Effector memory CD8-positive, alpha-beta T cell (primary cell): ENCODE measurements at regions not wholly inside any gene's neighbourhood (a gene's known extent, or its start where the extent isn't known, plus 50 kb on each side); places are given as distances from the start of the nearest gene placed in this dataset.
"Not testable (repeated sequence)": the region's sequence is repeated elsewhere in the genome, so short reads cannot be mapped to it uniquely, and the experiment has no call there.

Source experiments
- ATAC-seq: fragments of 150-1000 bp; cut with Tn5 transposase; replicated peaks from 2 replicates; pipeline ENCODE4 v1.10.0; 2021; ENCODE audit warnings: mild to moderate bottlenecking, moderate library complexity
- DNase-seq, 3 experiments: peaks; one replicate each; pipeline ENCODE4 v3.0.0; 2021
- H3K27ac Mint-ChIP-seq, 2 donors: one replicate each; pipeline ENCODE4 v1.8.0; 2022; ENCODE audit warnings: mild to moderate bottlenecking in 2 of 2, mixed read lengths in 2 of 2, moderate library complexity in 2 of 2
- H3K27me3 Mint-ChIP-seq, 2 donors: one replicate each; pipeline ENCODE4 v1.8.0; 2022; ENCODE audit warnings: mixed read lengths in 2 of 2
- H3K36me3 Mint-ChIP-seq: one replicate; pipeline ENCODE4 v1.8.0; 2022; ENCODE audit warnings: mild to moderate bottlenecking, moderate library complexity, mixed read lengths; ENCODE audit not compliant: insufficient read depth
- H3K4me1 Mint-ChIP-seq, 2 donors: one replicate each; pipeline ENCODE4 v1.8.0; 2022; ENCODE audit warnings: low read depth in 2 of 2, mixed read lengths in 2 of 2
- H3K4me3 Mint-ChIP-seq, 2 donors: one replicate each; pipeline ENCODE4 v1.8.0; 2022; ENCODE audit warnings: mild to moderate bottlenecking in 2 of 2, mixed read lengths in 2 of 2, moderate library complexity in 2 of 2
- H3K9me3 Mint-ChIP-seq, 2 donors: one replicate each; pipeline ENCODE4 v1.8.0; 2022; ENCODE audit warnings: mixed read lengths in 2 of 2

- no peaks in the 10 kb centered on the region for H3K36me3 Mint-ChIP-seq
- no peaks in the 10 kb centered on the region for H3K27me3 Mint-ChIP-seq
- no peak overlapping the region for H3K27ac Mint-ChIP-seq
- no peak overlapping the region for H3K4me3 Mint-ChIP-seq
- no peak for DNase-seq
- H3K4me1 Mint-ChIP-seq, result no peaks in the 10 kb centered on the region
- ATAC-seq, result no peak
- H3K9me3 Mint-ChIP-seq, result peaks cover 9 to 17% of the 10 kb centered on the region in 2 donors
Measured at GRCh38 chr9:81317223-81317622, 372.1 kb downstream of the TLE1 start.

- DNase-seq (no peak), ATAC-seq (no peak)
- Mint-ChIP-seq H3K4me1 (no peaks in the 10 kb centered on the region), H3K9me3 (peaks cover 18% of the 10 kb centered on the region in 2 donors), H3K27ac (no peak overlapping the region), H3K36me3 (no peaks in the 10 kb centered on the region), H3K4me3 (no peak overlapping the region), H3K27me3 (no peaks in the 10 kb centered on the region)
Measured at GRCh38 chr9:81314490-81314889, 374.9 kb downstream of the TLE1 start.

DNA sequence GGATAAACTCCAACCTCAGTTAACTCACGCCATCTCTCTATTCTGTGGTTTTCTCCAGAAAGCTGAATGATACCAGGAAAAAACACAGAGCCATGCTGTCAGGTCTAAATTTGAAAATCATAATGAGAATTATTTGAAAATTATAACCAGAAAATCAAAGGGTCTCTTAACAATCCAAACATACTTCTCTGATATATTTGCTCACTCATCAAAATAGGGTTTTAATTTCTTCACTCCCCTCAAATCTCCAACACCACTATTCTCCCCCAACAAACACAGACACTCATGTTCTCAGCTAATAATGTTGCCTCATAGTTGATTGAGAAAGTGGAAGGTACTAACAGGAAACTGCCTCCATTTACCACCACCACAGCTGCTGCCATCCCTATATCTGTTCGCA is 375.5 kb downstream of the TLE1 start:
- Mint-ChIP-seq H3K9me3 (peaks cover 22% of the 10 kb centered on the region in 2 donors), H3K4me1 (no peaks in the 10 kb centered on the region), H3K36me3 (no peaks in the 10 kb centered on the region), H3K4me3 (no peak overlapping the region), H3K27ac (no peak overlapping the region), H3K27me3 (no peaks in the 10 kb centered on the region)
- no peak for DNase-seq
- ATAC-seq, result no peak

GRCh38 chr9:81312346-81312745 is 377.0 kb downstream of the TLE1 start:
- Mint-ChIP-seq H3K4me3 (no peak overlapping the region), H3K4me1 (no peaks in the 10 kb centered on the region), H3K9me3 (peaks cover 19 to 22% of the 10 kb centered on the region in 2 donors), H3K27ac (no peak overlapping the region), H3K36me3 (no peaks in the 10 kb centered on the region), H3K27me3 (no peaks in the 10 kb centered on the region)
- DNase-seq (no peak), ATAC-seq (no peak)

- Mint-ChIP-seq H3K4me1 (no peaks in the 10 kb centered on the region), H3K9me3 (peaks cover 13% of the 10 kb centered on the region in 2 donors), H3K4me3 (no peak overlapping the region), H3K27ac (no peak overlapping the region), H3K36me3 (no peaks in the 10 kb centered on the region), H3K27me3 (no peaks in the 10 kb centered on the region)
- ATAC-seq, result no peak
- DNase-seq, result no peak
Measured at GRCh38 chr9:81308404-81308803, 380.9 kb downstream of the TLE1 start.

DNA sequence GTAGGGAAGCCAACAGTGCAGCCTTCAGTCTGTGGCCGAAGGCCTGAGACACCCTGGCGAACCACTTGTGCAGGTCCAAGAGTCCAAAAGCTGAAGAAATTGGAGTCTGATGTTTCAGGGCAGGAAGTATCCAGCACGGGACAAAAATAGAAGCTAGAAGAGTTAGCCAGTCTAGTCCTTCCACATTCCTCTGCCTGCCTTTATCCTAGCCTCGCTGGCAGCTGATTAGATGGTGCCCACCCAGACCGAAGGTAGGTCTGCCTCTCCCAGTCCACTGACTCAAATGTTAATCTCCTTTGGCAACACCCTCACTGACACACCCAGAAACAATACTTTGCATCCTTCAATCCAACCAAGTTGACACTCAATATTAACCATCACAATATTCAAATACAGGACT is 381.6 kb downstream of the TLE1 start:
- H3K36me3 Mint-ChIP-seq, H3K27ac Mint-ChIP-seq, DNase-seq, H3K4me3 Mint-ChIP-seq, H3K4me1 Mint-ChIP-seq, H3K27me3 Mint-ChIP-seq, ATAC-seq: not testable (repeated sequence)
- peaks cover 13 to 17% of the 10 kb centered on the region in 2 donors for H3K9me3 Mint-ChIP-seq

DNA sequence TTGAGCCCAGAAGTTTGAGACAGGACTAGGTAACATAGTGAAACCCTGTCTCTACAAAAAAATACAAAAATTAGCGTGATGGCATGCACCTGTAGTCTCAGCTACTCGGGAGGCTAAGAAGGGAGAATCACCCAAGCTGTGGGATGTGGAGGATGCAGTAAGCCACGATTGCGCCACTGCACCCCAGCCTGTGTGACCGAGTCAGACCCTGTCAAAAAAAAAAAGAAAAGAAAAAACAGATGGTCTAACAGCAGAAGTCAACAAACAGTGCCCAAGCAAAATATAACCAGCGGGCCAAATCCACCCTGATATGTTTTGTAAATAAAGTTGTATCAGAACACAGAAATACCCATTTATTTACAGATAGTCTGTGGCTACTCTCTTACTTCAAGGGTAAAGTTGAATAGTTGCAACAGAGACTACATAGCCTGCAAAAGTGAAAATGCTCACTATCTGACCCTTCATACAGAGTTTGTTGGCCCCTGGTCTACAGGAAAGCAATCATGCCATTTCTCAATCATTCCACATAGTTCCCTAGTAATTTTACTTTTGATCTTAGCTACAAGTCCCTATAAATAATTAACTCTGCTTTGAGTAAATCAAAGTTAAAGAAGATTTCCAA is 383.7 kb downstream of the TLE1 start:
- no peak for DNase-seq
- H3K4me1 Mint-ChIP-seq, result no peaks in the 10 kb centered on the region
- peaks cover 14 to 20% of the 10 kb centered on the region in 2 donors for H3K9me3 Mint-ChIP-seq
- no peak overlapping the region for H3K4me3 Mint-ChIP-seq
- no peaks in the 10 kb centered on the region for H3K27me3 Mint-ChIP-seq
- ATAC-seq, result no peak
- H3K36me3 Mint-ChIP-seq, result no peaks in the 10 kb centered on the region
- H3K27ac Mint-ChIP-seq, result no peak overlapping the region

DNA sequence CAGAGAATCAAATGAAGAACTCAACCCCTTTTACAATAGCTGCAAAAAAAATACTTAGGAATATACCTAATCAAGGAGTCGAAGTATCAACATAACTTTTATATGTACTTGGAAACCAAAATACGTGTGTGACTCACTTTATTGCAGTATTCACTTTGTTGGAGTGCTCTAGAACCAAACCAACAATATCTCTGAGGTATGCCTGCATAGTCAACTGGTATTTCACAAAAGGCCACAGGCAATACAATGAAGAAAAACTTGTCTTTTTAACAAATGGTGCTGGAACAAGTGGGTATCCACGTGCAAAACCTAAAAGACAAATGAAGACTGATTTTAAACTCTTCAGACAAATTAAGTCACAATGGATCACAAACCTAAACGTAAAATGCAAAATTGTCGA is 385.7 kb downstream of the TLE1 start:
- Mint-ChIP-seq H3K27ac (no peak overlapping the region), H3K4me1 (no peaks in the 10 kb centered on the region), H3K9me3 (peaks cover 7 to 9% of the 10 kb centered on the region in 2 donors), H3K4me3 (no peak overlapping the region), H3K27me3 (no peaks in the 10 kb centered on the region), H3K36me3 (no peaks in the 10 kb centered on the region)
- DNase-seq (no peak), ATAC-seq (no peak)

- Mint-ChIP-seq H3K36me3 (peaks cover 3% of the 10 kb centered on the region), H3K27me3 (no peaks in the 10 kb centered on the region), H3K4me1 (no peaks in the 10 kb centered on the region), H3K4me3 (no peak overlapping the region), H3K9me3 (peaks cover 10 to 16% of the 10 kb centered on the region in 2 donors), H3K27ac (no peak overlapping the region)
- ATAC-seq (no peak), DNase-seq (no peak)
Measured at GRCh38 chr9:81293651-81294050, 395.7 kb downstream of the TLE1 start.

- ATAC-seq, result no peak
Measured at GRCh38 chr9:81292056-81292805, 397.1 kb downstream of the TLE1 start.

GRCh38 chr9:81289622-81290021 is 399.7 kb downstream of the TLE1 start:
- DNase-seq, result no peak
- ATAC-seq, result no peak
- H3K27me3 Mint-ChIP-seq, result no peaks in the 10 kb centered on the region
- H3K27ac Mint-ChIP-seq, result no peak overlapping the region
- H3K4me1 Mint-ChIP-seq, result no peaks in the 10 kb centered on the region
- H3K4me3 Mint-ChIP-seq, result no peak overlapping the region
- H3K36me3 Mint-ChIP-seq, result peaks cover 3% of the 10 kb centered on the region
- peaks cover 8 to 26% of the 10 kb centered on the region in 2 donors for H3K9me3 Mint-ChIP-seq

More at GRCh38 chr9:81292056-81292805, 397.1 kb downstream of the TLE1 start:
- no peak for DNase-seq
- Mint-ChIP-seq H3K4me1 (no peaks in the 10 kb centered on the region), H3K27ac (no peak overlapping the region), H3K27me3 (no peaks in the 10 kb centered on the region), H3K36me3 (peaks cover 3% of the 10 kb centered on the region), H3K9me3 (peaks cover 8 to 21% of the 10 kb centered on the region in 2 donors), H3K4me3 (no peak overlapping the region)

DNA sequence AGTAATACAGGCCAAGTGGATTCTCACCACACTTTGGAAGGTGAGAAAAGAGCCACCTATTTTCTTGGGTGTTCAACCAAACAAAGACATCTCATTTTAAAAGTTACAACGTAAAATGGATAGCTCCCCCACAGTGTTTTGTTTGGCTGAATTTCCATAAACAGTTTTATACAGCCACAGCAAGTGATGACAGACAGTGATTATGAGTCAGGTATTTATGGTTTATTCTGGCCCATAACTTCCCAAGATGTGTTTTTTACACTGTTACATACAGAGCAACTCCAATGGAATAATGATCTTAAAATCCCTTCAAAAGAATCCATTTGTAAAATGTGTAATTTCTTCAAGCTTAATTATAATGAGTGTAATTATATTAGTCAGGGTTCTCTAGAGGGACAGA is 421.3 kb downstream of the TLE1 start:
- Mint-ChIP-seq H3K4me3 (no peak overlapping the region), H3K4me1 (no peaks in the 10 kb centered on the region), H3K9me3 (peaks cover 0 to 8% of the 10 kb centered on the region in 2 donors), H3K27me3 (no peaks in the 10 kb centered on the region), H3K27ac (no peak overlapping the region), H3K36me3 (no peaks in the 10 kb centered on the region)
- ATAC-seq (no peak), DNase-seq (no peak)

- H3K9me3 Mint-ChIP-seq, result peaks cover 0 to 10% of the 10 kb centered on the region in 2 donors
- ATAC-seq (no peak), DNase-seq (no peak)
- H3K27ac Mint-ChIP-seq, result no peak overlapping the region
- H3K4me3 Mint-ChIP-seq, result no peak overlapping the region
- no peaks in the 10 kb centered on the region for H3K4me1 Mint-ChIP-seq
- no peaks in the 10 kb centered on the region for H3K36me3 Mint-ChIP-seq
- no peaks in the 10 kb centered on the region for H3K27me3 Mint-ChIP-seq
Measured at GRCh38 chr9:81266674-81267073, 422.7 kb downstream of the TLE1 start.

DNA sequence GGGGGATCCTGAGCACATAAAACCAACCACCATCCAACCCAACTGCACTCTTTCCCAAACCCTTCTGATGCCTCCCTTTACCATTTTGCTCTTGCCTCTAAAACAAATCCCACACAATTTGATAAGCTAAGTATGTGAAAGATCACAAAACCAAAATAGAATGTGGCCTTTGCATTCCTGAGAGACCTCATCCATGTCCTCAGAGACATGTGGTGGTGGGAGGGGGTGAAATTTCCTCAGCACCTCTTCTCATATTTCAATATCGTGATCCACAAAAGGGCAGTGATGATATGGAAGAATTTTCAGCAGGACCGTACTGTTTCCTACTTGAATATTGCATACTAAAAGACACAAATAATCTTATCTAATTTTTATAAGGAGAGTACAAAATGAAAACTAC is 423.3 kb downstream of the TLE1 start:
- no peaks in the 10 kb centered on the region for H3K36me3 Mint-ChIP-seq
- no peaks in the 10 kb centered on the region for H3K27me3 Mint-ChIP-seq
- DNase-seq, result no peak
- H3K4me3 Mint-ChIP-seq, result no peak overlapping the region
- H3K9me3 Mint-ChIP-seq, result peaks cover 0 to 16% of the 10 kb centered on the region in 2 donors
- H3K27ac Mint-ChIP-seq, result no peak overlapping the region
- no peaks in the 10 kb centered on the region for H3K4me1 Mint-ChIP-seq
- no peak for ATAC-seq
